ENCODE measurements at regions not wholly inside any gene's neighbourhood (a gene's known extent, or its start where the extent isn't known, plus 50 kb on each side); places are given as distances from the start of the nearest gene placed in this dataset.
"Not testable (repeated sequence)": the region's sequence is repeated elsewhere in the genome, so short reads cannot be mapped to it uniquely, and the experiment has no call there.

DNA sequence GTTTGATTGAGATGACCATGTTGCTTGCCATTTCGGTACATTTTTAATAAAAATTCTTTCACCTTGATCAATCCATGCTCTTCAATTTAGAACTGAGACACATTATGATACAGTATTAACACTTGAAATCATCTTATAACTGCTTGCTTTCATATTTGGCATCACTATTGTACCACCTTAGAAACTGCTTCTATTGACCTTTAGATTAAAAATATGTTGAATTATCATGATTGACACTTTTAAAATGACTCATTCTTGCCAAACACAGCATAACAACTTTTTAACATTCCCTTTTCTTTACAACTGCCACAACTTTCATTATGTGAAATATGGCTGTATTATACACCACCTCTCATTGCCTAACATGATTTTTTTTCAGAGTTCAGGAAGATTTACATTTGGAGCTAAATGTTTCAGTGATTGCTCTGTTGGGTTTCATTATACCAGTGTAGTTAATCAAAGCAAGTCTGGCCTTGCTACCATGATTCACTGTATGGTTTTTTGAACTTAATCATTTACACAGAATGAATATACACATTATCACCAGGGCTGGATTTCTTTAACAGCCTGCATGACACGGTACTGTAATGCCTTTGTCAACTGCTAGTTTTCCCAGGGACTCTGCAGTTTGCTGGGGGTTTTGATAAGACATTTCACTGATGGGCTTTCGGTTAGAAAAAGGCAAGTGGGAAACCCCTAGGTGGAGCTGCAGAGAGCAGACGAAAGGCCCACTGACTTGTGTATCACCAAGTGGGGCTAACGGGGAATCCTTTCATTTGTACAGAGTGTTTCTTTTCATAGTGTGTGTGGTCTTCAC lies 93.6 kb upstream of the TLE4 start:
- no peak overlapping the region for H3K27ac ChIP-seq (ENCODE audit: low read depth, low read length)

DNA sequence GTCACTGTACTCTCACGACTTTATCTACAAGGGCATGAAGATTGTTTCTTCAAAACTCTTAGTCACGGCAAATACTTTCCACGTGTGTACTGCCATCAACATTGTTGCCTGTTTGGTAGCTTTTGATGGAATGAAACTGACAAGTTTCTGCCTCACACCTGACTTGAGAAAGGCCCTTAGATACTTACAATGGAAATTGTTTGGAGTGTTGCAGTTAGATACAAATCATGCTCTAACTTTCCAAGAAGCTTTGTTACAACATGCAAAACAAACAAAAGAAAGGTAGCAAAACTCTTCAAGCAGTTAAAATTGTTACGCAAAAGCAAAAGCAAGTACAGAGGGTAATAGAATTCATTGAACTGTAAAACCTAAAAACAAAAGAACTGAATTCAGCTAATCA lies 91.1 kb upstream of the TLE4 start:
- Histone ChIP-seq H3K9me3 (ENCODE audit: control insufficient read depth, insufficient read depth, low read depth, low read length) (no peaks in the 10 kb centered on the region), H3K4me1 (ENCODE audit: control insufficient read depth, insufficient read depth, low read length) (peaks cover 15% of the 10 kb centered on the region; the same call in 1 of the 2 replicates)

More for the DNA sequence above, 93.6 kb upstream of the TLE4 start:
- no peak overlapping the region for H3K4me3 ChIP-seq (ENCODE audit: low read depth, low read length)
- H3K9ac ChIP-seq (ENCODE audit: low read length): no peak overlapping the region
- H3K36me3 ChIP-seq (ENCODE audit: control insufficient read depth, insufficient read depth, low read length): no peaks in the 10 kb centered on the region
- no peaks in the 10 kb centered on the region for H3K27me3 ChIP-seq (ENCODE audit: control insufficient read depth, insufficient read depth, low read length)
- H3K9me3 ChIP-seq (ENCODE audit: control insufficient read depth, insufficient read depth, low read depth, low read length): 0 out of 2 replicates have a peak, but pooled peaks cover 4% of the 10 kb centered on the region
- H3K4me1 ChIP-seq (ENCODE audit: control insufficient read depth, insufficient read depth, low read length): peaks cover 15% of the 10 kb centered on the region; the same call in 1 of the 2 replicates

DNA sequence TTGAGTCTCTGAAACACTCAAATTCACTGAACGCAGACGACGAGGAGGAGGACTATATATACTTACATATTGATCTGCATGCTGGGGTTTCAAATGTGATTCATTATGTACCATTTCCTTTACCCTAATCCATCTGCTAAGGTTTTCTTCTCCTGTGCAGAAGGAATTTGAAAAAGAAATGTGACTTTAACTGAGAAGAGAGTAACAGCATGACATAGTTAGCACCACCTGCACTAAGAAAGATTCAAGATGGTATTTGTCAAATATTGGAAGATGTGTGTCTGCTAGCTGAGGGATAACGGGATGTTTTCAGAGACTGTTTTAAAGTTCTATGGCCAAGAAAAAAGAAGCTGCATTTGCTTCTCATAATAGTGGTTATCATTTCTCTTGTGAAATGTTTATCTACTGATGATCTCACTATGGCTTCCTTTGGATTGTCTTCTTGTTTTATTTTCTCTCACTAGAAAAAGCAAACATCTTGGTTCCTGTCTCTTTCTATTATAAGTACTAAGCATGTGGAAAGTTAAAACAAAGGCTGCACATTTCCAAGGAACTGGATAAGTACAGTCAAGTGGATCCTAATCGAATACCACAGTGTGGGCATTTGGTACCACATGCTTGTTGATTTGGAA lies 89.8 kb upstream of the TLE4 start:
- H3K27ac ChIP-seq (ENCODE audit: low read depth, low read length): no peak overlapping the region
- no peaks in the 10 kb centered on the region for H3K36me3 ChIP-seq (ENCODE audit: control insufficient read depth, insufficient read depth, low read length)
- H3K9ac ChIP-seq (ENCODE audit: low read length): no peak overlapping the region
- peaks cover 15% of the 10 kb centered on the region; the same call in 1 of the 2 replicates for H3K4me1 ChIP-seq (ENCODE audit: control insufficient read depth, insufficient read depth, low read length)
- H3K9me3 ChIP-seq (ENCODE audit: control insufficient read depth, insufficient read depth, low read depth, low read length): no peaks in the 10 kb centered on the region
- H3K27me3 ChIP-seq (ENCODE audit: control insufficient read depth, insufficient read depth, low read length): no peaks in the 10 kb centered on the region
- no peak overlapping the region for H3K4me3 ChIP-seq (ENCODE audit: low read depth, low read length)

More for the DNA sequence above, 91.1 kb upstream of the TLE4 start:
- no peaks in the 10 kb centered on the region for H3K27me3 ChIP-seq (ENCODE audit: control insufficient read depth, insufficient read depth, low read length)
- no peak overlapping the region for H3K9ac ChIP-seq (ENCODE audit: low read length)
- no peaks in the 10 kb centered on the region for H3K36me3 ChIP-seq (ENCODE audit: control insufficient read depth, insufficient read depth, low read length)
- H3K4me3 ChIP-seq (ENCODE audit: low read depth, low read length): no peak overlapping the region
- H3K27ac ChIP-seq (ENCODE audit: low read depth, low read length): no peak overlapping the region

DNA sequence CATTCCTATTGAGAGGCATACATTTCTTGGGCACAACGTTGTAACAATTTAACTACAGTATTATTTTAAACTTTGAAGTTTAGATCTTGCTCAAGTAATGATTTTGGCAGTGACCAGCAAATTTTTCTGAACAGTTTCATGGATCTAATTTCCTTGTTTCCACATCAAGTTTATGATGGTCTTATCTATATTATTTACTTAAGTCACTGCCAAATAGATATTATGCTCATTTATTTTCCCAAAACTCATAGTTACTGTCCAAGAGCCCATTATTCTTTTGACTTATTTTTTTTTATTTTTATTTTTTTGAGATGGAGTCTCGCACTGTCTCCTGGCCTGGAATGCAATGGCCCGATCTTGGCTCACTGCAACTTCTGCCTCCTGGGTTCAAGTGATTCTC lies 86.5 kb upstream of the TLE4 start:
- no peak overlapping the region for H3K27ac ChIP-seq (ENCODE audit: low read depth, low read length)
- H3K36me3 ChIP-seq (ENCODE audit: control insufficient read depth, insufficient read depth, low read length): no peaks in the 10 kb centered on the region
- no peaks in the 10 kb centered on the region for H3K27me3 ChIP-seq (ENCODE audit: control insufficient read depth, insufficient read depth, low read length)
- no peak overlapping the region for H3K9ac ChIP-seq (ENCODE audit: low read length)
- H3K9me3 ChIP-seq (ENCODE audit: control insufficient read depth, insufficient read depth, low read depth, low read length): no peaks in the 10 kb centered on the region
- peaks cover 21% of the 10 kb centered on the region for H3K4me1 ChIP-seq (ENCODE audit: control insufficient read depth, insufficient read depth, low read length)
- H3K4me3 ChIP-seq (ENCODE audit: low read depth, low read length): no peak overlapping the region

DNA sequence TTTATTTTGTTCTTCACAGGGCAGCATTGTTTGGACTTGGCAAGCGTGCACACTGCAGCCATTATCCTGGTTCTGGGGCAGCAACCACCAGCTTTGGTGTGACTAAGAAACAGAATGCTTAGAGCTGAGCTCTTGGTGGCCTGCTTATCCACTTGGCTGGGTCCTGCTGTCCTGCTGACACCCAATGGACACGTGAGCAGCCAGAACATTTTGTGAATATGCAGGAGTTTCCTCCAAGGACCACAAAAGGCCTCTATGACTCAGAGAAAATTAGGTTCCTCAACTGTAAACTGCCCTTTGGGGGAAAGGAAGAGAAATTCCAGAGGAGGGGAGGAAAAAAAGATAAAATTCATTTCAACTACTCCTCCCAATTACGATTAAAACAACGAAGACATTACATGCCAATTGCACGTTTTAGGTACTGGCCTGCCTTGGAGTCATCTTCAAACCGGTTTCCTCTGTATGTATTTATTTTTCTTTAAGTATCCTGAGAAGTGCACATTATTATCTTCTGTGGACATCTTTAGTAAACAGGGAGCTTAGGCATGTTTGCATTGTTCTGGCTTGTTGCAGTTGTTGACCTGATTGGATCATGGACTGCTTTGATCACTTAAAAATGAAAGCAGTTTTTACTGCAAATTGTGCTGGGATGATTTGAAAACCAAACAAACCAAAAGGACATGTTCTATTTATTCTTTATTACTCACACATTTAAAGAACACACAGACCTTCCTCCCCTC lies 82.3 kb upstream of the TLE4 start:
- Histone ChIP-seq H3K4me3 (ENCODE audit: low read depth, low read length) (no peak overlapping the region), H3K4me1 (ENCODE audit: control insufficient read depth, insufficient read depth, low read length) (peaks cover 9% of the 10 kb centered on the region; the same call in 1 of the 2 replicates), H3K9me3 (ENCODE audit: control insufficient read depth, insufficient read depth, low read depth, low read length) (peaks cover 8% of the 10 kb centered on the region; the same call in 1 of the 2 replicates), H3K36me3 (ENCODE audit: control insufficient read depth, insufficient read depth, low read length) (no peaks in the 10 kb centered on the region), H3K27me3 (ENCODE audit: control insufficient read depth, insufficient read depth, low read length) (no peaks in the 10 kb centered on the region), H3K27ac (ENCODE audit: low read depth, low read length) (no peak overlapping the region), H3K9ac (ENCODE audit: low read length) (no peak overlapping the region)

DNA sequence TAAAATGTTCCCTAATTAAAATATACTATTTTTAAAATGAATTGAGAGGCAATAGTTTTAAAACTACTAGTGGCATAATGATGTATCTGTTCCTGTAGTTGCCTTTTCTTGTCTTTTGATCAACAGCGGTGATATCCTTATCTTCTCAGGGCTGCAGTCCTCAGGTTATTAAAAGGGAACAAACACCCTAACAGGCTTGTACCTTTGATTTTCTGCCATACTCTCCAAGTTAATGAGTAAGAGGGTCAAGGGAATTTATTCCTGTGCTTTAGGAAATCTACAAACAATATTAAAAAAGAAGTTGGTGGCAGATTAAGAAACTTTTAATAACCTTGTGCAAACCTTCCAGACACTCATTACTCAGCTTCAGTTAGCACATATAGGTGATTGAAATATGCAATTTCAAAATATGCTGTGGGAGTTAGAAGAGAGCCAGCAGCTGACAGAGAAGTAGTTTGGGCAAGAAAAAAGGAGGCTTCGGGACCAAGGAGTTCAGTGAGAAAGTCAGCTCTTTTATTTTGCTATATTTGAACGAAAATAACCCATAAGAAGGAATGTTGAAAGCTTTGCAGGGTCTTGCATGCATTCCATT lies 81.0 kb upstream of the TLE4 start:
- no peak overlapping the region for H3K27ac ChIP-seq (ENCODE audit: low read depth, low read length)
- peaks cover 9% of the 10 kb centered on the region; the same call in 1 of the 2 replicates for H3K4me1 ChIP-seq (ENCODE audit: control insufficient read depth, insufficient read depth, low read length)
- H3K4me3 ChIP-seq (ENCODE audit: low read depth, low read length): no peak overlapping the region
- peaks cover 8% of the 10 kb centered on the region; the same call in 1 of the 2 replicates for H3K9me3 ChIP-seq (ENCODE audit: control insufficient read depth, insufficient read depth, low read depth, low read length)
- no peaks in the 10 kb centered on the region for H3K27me3 ChIP-seq (ENCODE audit: control insufficient read depth, insufficient read depth, low read length)
- H3K9ac ChIP-seq (ENCODE audit: low read length): no peak overlapping the region
- no peaks in the 10 kb centered on the region for H3K36me3 ChIP-seq (ENCODE audit: control insufficient read depth, insufficient read depth, low read length)

DNA sequence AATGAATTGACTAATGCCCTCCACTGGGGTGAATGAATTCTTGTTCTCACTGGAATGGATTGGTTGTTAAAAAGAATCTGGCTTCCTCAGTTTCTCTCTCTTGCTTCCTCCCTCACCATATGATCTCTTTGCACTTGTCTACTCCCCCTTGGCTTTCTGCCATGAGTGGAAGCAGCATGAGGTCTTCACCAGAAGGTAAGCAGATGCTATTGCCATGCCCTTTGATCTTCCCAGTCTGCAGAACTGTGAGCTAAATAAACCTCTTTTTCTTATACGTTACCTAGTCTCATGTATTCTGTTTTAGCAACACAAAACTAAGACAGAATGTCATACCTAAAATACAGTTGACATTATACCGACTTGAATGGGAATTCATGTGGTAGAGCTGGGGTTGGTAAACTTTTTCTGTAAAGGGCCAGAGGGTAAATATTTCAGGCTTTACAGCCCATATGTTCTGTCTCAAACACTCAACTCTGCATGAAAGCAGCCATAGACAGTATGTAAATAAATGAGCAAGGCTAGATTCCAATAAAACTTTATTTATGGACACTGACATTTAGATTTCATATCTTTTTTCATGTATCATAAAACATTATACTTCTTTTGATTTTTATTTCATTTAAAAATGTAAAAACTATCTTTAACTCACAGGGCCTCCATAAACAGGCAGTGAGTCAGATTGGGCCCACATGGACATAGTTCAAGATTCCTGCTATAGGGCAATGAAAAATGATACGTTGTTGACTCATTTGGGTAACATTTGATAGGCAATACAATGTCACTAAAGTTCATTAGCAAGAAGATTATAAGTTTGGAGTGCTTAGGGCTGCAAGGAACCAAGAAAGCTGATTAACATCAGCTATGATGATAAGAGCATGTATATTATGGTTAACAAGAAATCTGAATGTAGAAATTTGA lies 79.4 kb upstream of the TLE4 start:
- peaks cover 9% of the 10 kb centered on the region; the same call in 1 of the 2 replicates for H3K4me1 ChIP-seq (ENCODE audit: control insufficient read depth, insufficient read depth, low read length)
- H3K27ac ChIP-seq (ENCODE audit: low read depth, low read length): no peak overlapping the region
- no peaks in the 10 kb centered on the region for H3K36me3 ChIP-seq (ENCODE audit: control insufficient read depth, insufficient read depth, low read length)
- peaks cover 8% of the 10 kb centered on the region; the same call in 1 of the 2 replicates for H3K9me3 ChIP-seq (ENCODE audit: control insufficient read depth, insufficient read depth, low read depth, low read length)
- no peak overlapping the region for H3K4me3 ChIP-seq (ENCODE audit: low read depth, low read length)
- no peak overlapping the region for H3K9ac ChIP-seq (ENCODE audit: low read length)
- H3K27me3 ChIP-seq (ENCODE audit: control insufficient read depth, insufficient read depth, low read length): no peaks in the 10 kb centered on the region

DNA sequence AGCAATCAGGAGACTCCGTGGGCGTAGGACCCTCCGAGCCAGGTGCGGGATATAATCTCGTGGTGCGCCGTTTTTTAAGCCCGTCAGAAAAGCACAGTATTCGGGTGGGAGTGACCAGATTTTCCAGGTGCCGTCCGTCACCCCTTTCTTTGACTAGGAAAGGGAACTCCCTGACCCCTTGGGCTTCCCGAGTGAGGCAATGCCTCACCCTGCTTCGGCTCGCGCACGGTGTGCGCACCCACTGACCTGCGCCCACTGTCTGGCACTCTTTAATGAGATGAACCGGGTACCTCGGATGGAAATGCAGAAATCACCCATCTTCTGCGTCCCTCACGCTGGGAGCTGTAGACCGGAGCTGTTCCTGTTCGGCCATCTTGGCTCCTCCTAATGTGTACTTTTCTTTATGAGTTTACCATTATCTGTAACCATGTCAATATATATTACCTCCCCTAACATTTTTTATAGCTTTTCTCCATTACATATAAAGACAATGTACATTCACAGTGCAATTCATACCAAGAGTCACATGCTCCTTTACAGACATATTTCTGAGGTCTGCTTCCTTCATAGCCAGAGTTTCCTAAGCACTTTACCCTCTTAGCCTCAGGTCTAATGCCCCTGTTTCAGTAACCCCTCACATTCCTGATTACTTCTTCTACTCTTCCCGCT lies 71.4 kb upstream of the TLE4 start:
- not testable (repeated sequence) for H3K4me3 ChIP-seq (ENCODE audit: low read depth, low read length); H3K27me3 ChIP-seq (ENCODE audit: control insufficient read depth, insufficient read depth, low read length); H3K27ac ChIP-seq (ENCODE audit: low read depth, low read length); H3K9ac ChIP-seq (ENCODE audit: low read length); H3K36me3 ChIP-seq (ENCODE audit: control insufficient read depth, insufficient read depth, low read length); H3K9me3 ChIP-seq (ENCODE audit: control insufficient read depth, insufficient read depth, low read depth, low read length); H3K4me1 ChIP-seq (ENCODE audit: control insufficient read depth, insufficient read depth, low read length)

DNA sequence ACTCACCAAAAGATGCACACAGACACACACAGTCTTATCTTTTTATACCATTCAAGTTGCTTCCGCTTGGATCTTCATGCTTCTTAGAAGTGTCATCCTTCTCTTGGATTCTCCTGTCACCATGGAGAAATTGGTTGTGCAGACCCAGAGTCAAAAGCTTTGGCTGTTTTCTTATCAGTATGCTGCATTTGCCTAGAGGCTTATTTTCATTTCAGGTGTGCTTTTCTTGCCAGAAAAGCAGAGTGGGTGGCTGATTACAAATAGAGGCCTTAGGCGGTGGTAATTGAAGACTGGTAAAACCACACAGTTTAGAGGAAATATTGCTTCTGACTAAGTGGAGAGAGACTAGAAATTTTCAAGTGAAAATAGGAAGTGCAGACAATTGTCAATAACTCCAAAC lies 70.2 kb upstream of the TLE4 start:
- H3K4me1 ChIP-seq (ENCODE audit: control insufficient read depth, insufficient read depth, low read length): no peaks in the 10 kb centered on the region
- H3K4me3 ChIP-seq (ENCODE audit: low read depth, low read length): no peak overlapping the region
- H3K9me3 ChIP-seq (ENCODE audit: control insufficient read depth, insufficient read depth, low read depth, low read length): no peaks in the 10 kb centered on the region

DNA sequence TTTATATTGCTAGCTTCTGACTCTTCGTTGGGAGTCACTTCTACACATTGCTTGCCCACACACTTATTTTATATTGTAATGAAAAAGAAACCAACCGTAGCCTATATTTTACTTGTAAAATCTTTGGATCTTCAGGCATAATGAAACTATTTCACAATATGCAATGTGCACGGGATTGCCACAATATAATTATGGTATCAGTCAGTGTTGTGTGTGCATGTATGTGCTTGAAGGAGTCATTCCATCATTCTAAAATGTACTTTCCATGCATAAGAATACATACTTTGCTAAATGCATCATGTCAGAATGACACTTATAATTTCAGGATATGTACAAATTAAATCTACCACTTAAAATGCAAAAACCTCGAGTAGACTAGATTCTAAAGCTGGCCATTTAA lies 64.0 kb upstream of the TLE4 start:
- Histone ChIP-seq H3K27ac (ENCODE audit: low read depth, low read length) (no peak overlapping the region), H3K4me1 (ENCODE audit: control insufficient read depth, insufficient read depth, low read length) (no peaks in the 10 kb centered on the region), H3K9ac (ENCODE audit: low read length) (no peak overlapping the region), H3K9me3 (ENCODE audit: control insufficient read depth, insufficient read depth, low read depth, low read length) (no peaks in the 10 kb centered on the region), H3K27me3 (ENCODE audit: control insufficient read depth, insufficient read depth, low read length) (no peaks in the 10 kb centered on the region), H3K4me3 (ENCODE audit: low read depth, low read length) (no peak overlapping the region), H3K36me3 (ENCODE audit: control insufficient read depth, insufficient read depth, low read length) (no peaks in the 10 kb centered on the region)

More for the DNA sequence above, 70.2 kb upstream of the TLE4 start:
- no peaks in the 10 kb centered on the region for H3K27me3 ChIP-seq (ENCODE audit: control insufficient read depth, insufficient read depth, low read length)
- no peak overlapping the region for H3K27ac ChIP-seq (ENCODE audit: low read depth, low read length)
- H3K36me3 ChIP-seq (ENCODE audit: control insufficient read depth, insufficient read depth, low read length): no peaks in the 10 kb centered on the region
- no peak overlapping the region for H3K9ac ChIP-seq (ENCODE audit: low read length)
